ENCODE measurements at regions not wholly inside any gene's neighbourhood (a gene's known extent, or its start where the extent isn't known, plus 50 kb on each side); places are given as distances from the start of the nearest gene placed in this dataset.

DNA sequence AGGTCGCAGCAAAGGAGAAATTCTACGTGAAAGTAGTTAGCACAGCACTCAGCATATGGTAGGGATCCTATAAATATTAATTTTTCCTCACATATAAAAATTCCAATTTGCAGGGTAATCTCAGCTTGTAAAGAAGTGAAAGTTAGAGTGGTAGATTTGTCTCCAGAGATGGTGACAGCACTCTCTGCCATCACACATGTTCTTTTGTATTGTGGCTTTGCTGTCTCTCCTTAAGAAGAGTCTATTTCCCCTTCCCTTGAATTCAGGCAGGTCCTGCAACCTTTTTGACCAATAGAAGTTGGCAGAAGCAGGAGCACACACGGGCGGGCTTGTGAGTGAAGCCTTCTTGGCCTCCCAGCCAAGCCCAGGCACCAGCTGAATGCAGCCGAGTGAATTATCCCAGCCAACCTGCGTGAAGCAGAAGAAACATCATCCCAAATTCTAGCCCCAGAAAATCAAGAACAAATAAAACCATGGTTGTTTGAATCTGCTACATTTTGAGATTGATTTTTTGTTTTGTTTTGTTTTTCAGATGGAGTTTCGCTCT, 107.8 kb upstream of the COPS8 start:
- POLR2A ChIA-PET: no interaction called here
- no peaks in the 10 kb centered on the region; the same call in 1 of the 2 replicates for H3K27me3 ChIP-seq (ENCODE audit: insufficient read depth)
- H2AFZ ChIP-seq (ENCODE audit: low read depth): no peak overlapping the region
- no peaks in the 10 kb centered on the region for H3K79me2 ChIP-seq (ENCODE audit: insufficient read depth)
- no peak overlapping the region for H3K4me3 ChIP-seq (ENCODE audit: low read depth in 2 of 2, low read length in 1 of 2)
- H4K20me1 ChIP-seq (ENCODE audit: insufficient read depth): no peaks in the 10 kb centered on the region
- no peaks in the 10 kb centered on the region for H3K9me3 ChIP-seq
- CTCF ChIA-PET: no interaction called here
- H3K9me2 ChIP-seq: no peaks in the 10 kb centered on the region
- no peak overlapping the region for H3K9ac ChIP-seq
- no peak for TF ChIP-seq ELF1 (IDR thresholded peaks at IDR 0.05)
- no peak for TF ChIP-seq NRF1 (IDR thresholded peaks at IDR 0.05; ENCODE audit: low read depth, low read length)
- no peak for TF ChIP-seq SMC3 (IDR thresholded peaks at IDR 0.05; ENCODE audit: low read depth, low read length)
- no peak for TF ChIP-seq FOSL2 (IDR thresholded peaks at IDR 0.05; ENCODE audit: borderline replicate concordance, low read depth)
- TF ChIP-seq TEAD4 (IDR thresholded peaks at IDR 0.05; ENCODE audit: borderline replicate concordance, insufficient read depth): no peak
- no peak for TF ChIP-seq ZBTB33 (IDR thresholded peaks at IDR 0.05; ENCODE audit: borderline replicate concordance, low read depth)
- no peak for TF ChIP-seq GABPA (IDR thresholded peaks at IDR 0.05; ENCODE audit: low read depth)
- TF ChIP-seq TAF1 (IDR thresholded peaks at IDR 0.05; ENCODE audit: borderline replicate concordance, low read depth, low read length): no peak
- TF ChIP-seq EZH2phosphoT487 (IDR thresholded peaks at IDR 0.05; ENCODE audit: borderline replicate concordance, low read depth): no peak
- TF ChIP-seq SIN3A (IDR thresholded peaks at IDR 0.05; ENCODE audit: borderline replicate concordance, low read depth, low read length): no peak
- TF ChIP-seq JUND (IDR thresholded peaks at IDR 0.05): no peak
- TF ChIP-seq USF1 (IDR thresholded peaks at IDR 0.05; ENCODE audit: borderline replicate concordance, low read depth): no peak
- TF ChIP-seq MAX (IDR thresholded peaks at IDR 0.05; ENCODE audit: low read depth): no peak
- TF ChIP-seq FOXM1 (IDR thresholded peaks at IDR 0.05; ENCODE audit: low read depth): no peak
- no peak for TF ChIP-seq MEF2A (IDR thresholded peaks at IDR 0.05; ENCODE audit: borderline replicate concordance, low read depth)
- TF ChIP-seq REST (IDR thresholded peaks at IDR 0.05; ENCODE audit: low read depth, low read length): no peak
- TF ChIP-seq RXRA (IDR thresholded peaks at IDR 0.05; ENCODE audit: borderline replicate concordance, low read depth): no peak
- no peak overlapping the region for H3K4me2 ChIP-seq
- no peak for DNase-seq
- H3K4me1 ChIP-seq (ENCODE audit: control insufficient read depth in 1 of 2, insufficient read depth in 2 of 2, low read depth in 1 of 2, low read length in 1 of 2): no peaks in the 10 kb centered on the region
- no peak overlapping the region for H3K27ac ChIP-seq (ENCODE audit: low read depth in 2 of 2, low read length in 1 of 2)
- H3K36me3 ChIP-seq (replicated peaks in 1 of 2; ENCODE audit: control insufficient read depth in 1 of 2, insufficient read depth in 2 of 2, low read length in 1 of 2): no peaks in the 10 kb centered on the region
- no peaks in the 10 kb centered on the region for H3F3A ChIP-seq (replicated peaks; ENCODE audit: insufficient read depth)
- 31% methylated on average over 7 of the region's 7 CpGs for WGBS (ENCODE audit: low lambda C conversion rate)
